ENCODE measurements at regions not wholly inside any gene's neighbourhood (a gene's known extent, or its start where the extent isn't known, plus 50 kb on each side); places are given as distances from the start of the nearest gene placed in this dataset.

DNA sequence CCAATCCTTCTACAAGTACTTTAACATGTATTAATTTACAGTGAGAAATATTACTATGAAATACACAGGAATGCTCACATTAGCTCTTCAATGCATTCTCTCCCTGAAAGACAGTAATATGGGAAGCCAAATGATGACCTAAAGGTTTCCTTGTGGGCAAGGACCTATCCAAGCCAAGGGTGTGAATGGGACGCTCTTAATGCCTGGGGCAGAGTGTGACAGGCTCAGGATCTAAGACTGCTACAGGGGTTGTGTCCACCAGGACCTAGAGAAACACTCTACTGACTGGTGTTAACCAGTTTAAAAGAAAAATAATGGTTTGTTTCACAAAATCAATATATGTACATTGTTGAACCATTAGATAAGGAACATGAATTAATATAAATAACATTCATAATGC is 158.7 kb downstream of the FGF1 start:
- no peak for ATAC-seq
- H3K4me2 ChIP-seq (ENCODE audit: insufficient read depth, low read length): no peak overlapping the region
- peaks cover 0 to 10% of the 10 kb centered on the region in 2 experiments; a peak in 2 of 5 replicates for H3K27me3 ChIP-seq (ENCODE audit: control insufficient read depth in 2 of 2, insufficient read depth in 2 of 2, low read length in 2 of 2)
- no peaks in the 10 kb centered on the region; a peak in 1 of 5 replicates for H3K4me1 ChIP-seq (replicated peaks in 1 of 2; ENCODE audit: control insufficient read depth in 2 of 2, insufficient read depth in 2 of 2, low read length in 2 of 2)
- no peak overlapping the region for H3K4me3 ChIP-seq
- H3K9me3 ChIP-seq (replicated peaks; ENCODE audit: control insufficient read depth, insufficient read depth, low read depth, low read length): no peaks in the 10 kb centered on the region
- FAIRE-seq: no peak
- POLR2A ChIA-PET: no interaction called here
- BruUV-seq (replicated peaks): no TSS peak
- H4K20me1 ChIP-seq (replicated peaks; ENCODE audit: control insufficient read depth, insufficient read depth, low read length): no peaks in the 10 kb centered on the region
- no peaks in the 10 kb centered on the region for H3K9me1 ChIP-seq (ENCODE audit: control insufficient read depth, insufficient read depth, low read length)
- no peak overlapping the region for H3K9ac ChIP-seq (ENCODE audit: insufficient read depth in 1 of 2, low read depth in 2 of 2, low read length in 2 of 2)
- in situ Hi-C loops (cut with MboI): no loop called here
- H3K27ac ChIP-seq (ENCODE audit: extremely low read depth, low read depth, low read length): no peak overlapping the region
- CTCF ChIA-PET (ENCODE audit: low intra/inter-chr PET ratio): no interaction called here
- TF ChIP-seq, protein P1, sequence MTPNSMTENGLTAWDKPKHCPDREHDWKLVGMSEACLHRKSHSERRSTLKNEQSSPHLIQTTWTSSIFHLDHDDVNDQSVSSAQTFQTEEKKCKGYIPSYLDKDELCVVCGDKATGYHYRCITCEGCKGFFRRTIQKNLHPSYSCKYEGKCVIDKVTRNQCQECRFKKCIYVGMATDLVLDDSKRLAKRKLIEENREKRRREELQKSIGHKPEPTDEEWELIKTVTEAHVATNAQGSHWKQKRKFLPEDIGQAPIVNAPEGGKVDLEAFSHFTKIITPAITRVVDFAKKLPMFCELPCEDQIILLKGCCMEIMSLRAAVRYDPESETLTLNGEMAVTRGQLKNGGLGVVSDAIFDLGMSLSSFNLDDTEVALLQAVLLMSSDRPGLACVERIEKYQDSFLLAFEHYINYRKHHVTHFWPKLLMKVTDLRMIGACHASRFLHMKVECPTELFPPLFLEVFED (CRISPR knock-in tag; conservative IDR thresholded peaks at IDR 0.05): no peak
- TF ChIP-seq DACH1 (IDR thresholded peaks at IDR 0.05; ENCODE audit: partially characterized antibody) (no peak), CBFA2T3 (IDR thresholded peaks at IDR 0.05) (no peak), SMC3 (conservative IDR thresholded peaks at IDR 0.05; ENCODE audit: insufficient read depth, low read depth, low read length) (no peak), NFYB (IDR thresholded peaks at IDR 0.05; ENCODE audit: extremely low read depth, insufficient read length) (no peak), BDP1 (IDR thresholded peaks at IDR 0.05; ENCODE audit: insufficient read depth, insufficient read length) (no peak), SMAD4 (CRISPR knock-in tag; conservative IDR thresholded peaks at IDR 0.05) (no peak), HOXB6 (CRISPR knock-in tag; IDR thresholded peaks at IDR 0.05; ENCODE audit: borderline replicate concordance) (no peak), TCF7 (IDR thresholded peaks at IDR 0.05; ENCODE audit: borderline replicate concordance) (no peak), NFE2L1 (tag; IDR thresholded peaks at IDR 0.05; ENCODE audit: borderline replicate concordance, low read depth) (no peak), ZNF384 (IDR thresholded peaks at IDR 0.05; ENCODE audit: low read depth, low read length) (no peak), SP2 (IDR thresholded peaks at IDR 0.05; ENCODE audit: extremely low read depth, low read depth, low read length, poor library complexity, severe bottlenecking) (no peak), ZNF561 (CRISPR knock-in tag; conservative IDR thresholded peaks at IDR 0.05) (no peak), BRD4 (IDR thresholded peaks at IDR 0.05) (no peak), CSDE1 (IDR thresholded peaks at IDR 0.05) (no peak), FOS (IDR thresholded peaks at IDR 0.05; ENCODE audit: extremely low read depth, insufficient read length) (no peak)
- 9% methylated on average over 1 of the region's 1 CpG for WGBS (ENCODE audit: insufficient coverage, low coverage, missing lambda C conversion rate)
- no peak overlapping the region for H2AFZ ChIP-seq (ENCODE audit: low read depth, low read length)
- no peaks in the 10 kb centered on the region for H3K36me3 ChIP-seq (ENCODE audit: control insufficient read depth, insufficient read depth, low read length)
- DNase-seq (ENCODE audit: extremely low read depth in 1 of 4, low spot score in 3 of 4): no peak
- intact Hi-C loops (cut with micrococcal nuclease): no loop called here
- no peaks in the 10 kb centered on the region for H3K79me2 ChIP-seq (ENCODE audit: control insufficient read depth, insufficient read depth, low read length)

Data from K562 (cell line).